GM20000 (cell line): ENCODE measurements at regions not wholly inside any gene's neighbourhood (a gene's known extent, or its start where the extent isn't known, plus 50 kb on each side); places are given as distances from the start of the nearest gene placed in this dataset.

Experiments
- DNase-seq: peaks from one replicate; pipeline ENCODE4 v3.0.0; 2012; ENCODE audit warnings: low spot score
- CTCF ChIP-seq: IDR thresholded peaks from 2 replicates; pipeline ENCODE4 v1.5.1; 2012; ENCODE audit warnings: mild to moderate bottlenecking, control low read depth; ENCODE audit errors: extremely low read depth, missing control alignments

DNA sequence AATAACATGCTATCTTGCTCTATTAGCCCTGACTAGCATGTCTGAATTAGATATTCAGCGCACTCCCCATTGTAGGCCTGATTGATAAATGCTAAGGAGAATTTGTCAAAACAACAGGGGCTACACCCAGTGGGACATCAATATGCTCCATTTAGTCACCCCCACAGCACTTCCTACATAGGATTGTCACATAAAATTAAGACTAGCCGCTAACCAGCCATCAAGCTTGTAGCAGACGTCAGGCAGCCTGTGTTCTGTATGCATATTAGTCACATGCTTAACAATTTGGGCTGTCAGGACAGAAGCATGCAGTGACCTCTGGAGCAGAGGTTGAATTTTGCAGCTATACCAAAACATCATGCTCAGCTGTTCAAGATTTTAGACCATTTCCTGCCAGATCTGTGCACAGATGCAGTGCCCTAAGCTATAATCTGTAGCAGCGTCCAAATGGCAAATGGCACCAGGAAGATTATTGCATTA is 197.4 kb upstream of the ISL1 start:
- no peak for DNase-seq
- no peak for TF ChIP-seq CTCF

- TF ChIP-seq CTCF, result no peak
- DNase-seq, result no peak
Observed at GRCh38 chr5:51188001-51188591, 195.2 kb upstream of the ISL1 start.

DNA sequence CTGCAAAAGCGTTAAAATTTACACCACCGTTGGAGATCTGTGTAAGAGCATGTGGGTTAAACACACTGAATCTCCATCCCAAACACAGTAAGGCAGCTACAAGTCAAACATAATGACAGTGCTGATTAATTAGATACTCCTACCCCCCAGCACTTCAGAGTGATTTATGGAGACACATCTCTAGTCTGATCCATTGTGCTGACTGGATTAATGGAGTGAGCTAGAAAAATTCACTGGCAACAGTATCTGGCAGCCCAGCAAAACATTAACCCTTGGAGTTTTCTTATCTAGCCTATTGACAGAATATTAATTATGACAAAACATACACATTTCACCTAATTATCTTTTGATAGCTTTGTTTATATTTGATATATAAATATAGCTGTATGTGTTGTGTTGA is 188.6 kb upstream of the ISL1 start:
- no peak for DNase-seq

DNA sequence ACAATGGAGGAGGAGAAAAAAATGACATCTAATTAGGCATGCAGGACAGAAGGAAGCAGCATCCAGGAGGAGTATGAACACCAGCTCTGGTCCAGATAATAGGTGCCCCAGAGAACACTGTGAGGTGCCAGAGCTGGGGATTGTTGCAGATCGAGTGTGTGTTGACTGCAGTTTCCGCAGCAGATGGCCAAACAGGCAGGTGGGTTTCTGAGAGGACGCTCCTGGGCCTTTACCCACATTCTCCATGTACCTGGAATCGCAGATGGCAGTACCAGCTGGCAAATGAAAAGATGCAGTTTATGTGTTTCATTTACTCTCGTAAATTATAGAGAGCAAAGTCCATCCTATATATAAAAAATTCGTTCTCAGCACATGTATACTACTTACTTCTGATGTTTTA is 182.2 kb upstream of the ISL1 start:
- DNase-seq, result no peak
- TF ChIP-seq CTCF, result no peak

More for the DNA sequence above, 188.6 kb upstream of the ISL1 start:
- no peak for TF ChIP-seq CTCF

DNA sequence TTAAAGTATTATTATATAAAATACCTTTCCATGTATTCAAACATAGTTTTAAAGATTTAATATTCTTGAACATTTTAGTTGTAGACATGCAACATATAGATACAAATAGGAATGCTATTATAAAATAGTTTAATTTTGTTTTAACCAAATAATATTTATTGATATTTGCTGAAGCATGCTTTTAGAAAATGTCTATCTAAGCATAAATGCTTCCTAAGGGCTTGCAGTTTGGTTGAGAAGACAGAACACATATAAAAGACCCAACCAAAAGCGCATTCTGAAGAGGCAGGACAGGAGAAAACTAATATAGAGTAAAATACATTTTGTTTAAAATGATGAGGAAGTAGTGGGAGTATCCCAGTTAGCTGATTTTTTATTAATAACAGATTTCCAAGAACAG is 181.5 kb upstream of the ISL1 start:
- no peak for TF ChIP-seq CTCF
- DNase-seq, result no peak

DNA sequence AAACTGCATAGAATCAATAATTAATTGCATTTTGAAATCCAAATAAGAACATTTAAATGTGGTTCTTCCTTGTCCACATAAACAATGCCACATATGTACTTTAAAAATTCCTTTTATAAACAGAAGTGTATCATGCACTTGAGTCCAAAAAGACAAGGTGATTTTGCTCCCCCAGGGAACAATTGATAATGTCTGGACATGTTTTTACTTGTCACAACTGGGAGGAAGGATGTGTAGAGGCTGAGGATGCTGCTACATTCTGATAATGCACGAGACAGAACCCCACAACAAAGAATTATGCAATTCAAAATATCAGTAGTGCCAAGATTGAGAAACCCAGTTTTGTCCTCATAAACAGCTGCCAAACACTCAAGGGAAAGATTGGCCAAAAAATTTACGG is 181.1 kb upstream of the ISL1 start:
- DNase-seq, result no peak
- TF ChIP-seq CTCF, result no peak

GRCh38 chr5:51203598-51203997 is 179.7 kb upstream of the ISL1 start:
- DNase-seq, result no peak
- no peak for TF ChIP-seq CTCF
